Muscle of leg (tissue), 3 donors: ENCODE measurements at regions not wholly inside any gene's neighbourhood (a gene's known extent, or its start where the extent isn't known, plus 50 kb on each side); places are given as distances from the start of the nearest gene placed in this dataset.

Experiments
- DNase-seq: peaks from one replicate; pipeline ENCODE4 v3.0.0; 2013
- H3K27ac ChIP-seq: one replicate; pipeline ENCODE4 v1.5.1; 2013; ENCODE audit warnings: mild to moderate bottlenecking, low read length, control low read depth
- H3K27me3 ChIP-seq: one replicate; pipeline ENCODE4 v1.6.1; 2013; ENCODE audit warnings: low read length; ENCODE audit not compliant: control insufficient read depth, insufficient read depth
- H3K36me3 ChIP-seq: one replicate; pipeline ENCODE4 v1.6.1; 2013; ENCODE audit warnings: low read length; ENCODE audit not compliant: control insufficient read depth, insufficient read depth
- H3K4me1 ChIP-seq: one replicate; pipeline ENCODE4 v1.6.1; 2013; ENCODE audit warnings: low read length; ENCODE audit not compliant: control insufficient read depth, insufficient read depth
- H3K4me3 ChIP-seq: one replicate; pipeline ENCODE4 v1.5.1; 2013; ENCODE audit warnings: low read length, control low read depth
- H3K9me3 ChIP-seq: replicated peaks from 2 replicates; pipeline ENCODE4 v1.6.1; 2013; ENCODE audit warnings: low read depth, low read length; ENCODE audit not compliant: control insufficient read depth
- WGBS: methylation state at CpG from one replicate; pipeline ENCODE4 v1.1.5; 2013; ENCODE audit warnings: missing lambda C conversion rate; ENCODE audit not compliant: insufficient coverage; 5-methylcytosine and 5-hydroxymethylcytosine counted together

DNA sequence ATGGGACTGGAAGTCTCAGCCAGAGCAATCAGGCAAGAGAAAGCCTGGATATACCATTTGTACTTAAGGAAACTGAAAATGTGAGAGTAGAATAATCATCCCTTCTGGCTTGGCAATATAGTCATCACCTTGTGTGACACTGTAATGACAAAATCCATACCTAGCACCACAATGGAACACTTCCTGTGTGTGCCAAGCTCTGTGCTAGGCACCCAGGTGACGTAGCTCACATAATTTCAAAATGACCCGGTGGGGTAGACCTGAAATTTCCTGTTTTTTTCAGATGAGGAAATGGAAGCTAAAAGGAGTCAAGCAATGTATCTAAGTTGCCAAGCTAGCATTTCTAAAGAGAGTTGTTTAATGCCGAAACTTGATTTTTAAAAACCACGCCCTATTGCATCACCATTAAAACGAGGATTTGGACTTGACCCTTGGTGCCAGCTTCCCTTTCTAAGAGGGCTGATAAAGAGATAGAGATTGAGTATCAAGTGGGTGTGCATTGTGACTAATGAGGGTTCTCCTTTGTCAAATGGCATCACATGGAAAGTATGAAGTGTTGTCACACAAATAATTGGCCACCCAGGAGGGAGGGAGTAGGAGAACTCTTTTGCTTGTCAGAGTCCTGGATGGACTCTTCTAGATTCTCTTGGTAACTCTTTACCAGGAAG, 141.3 kb upstream of the PDZRN3 start:
- Histone ChIP-seq H3K27me3 (no peaks in the 10 kb centered on the region), H3K36me3 (no peaks in the 10 kb centered on the region), H3K27ac (peak overlapping the region; percentile 90), H3K4me3 (no peak overlapping the region), H3K4me1 (peaks cover 11% of the 10 kb centered on the region), H3K9me3 (peaks cover 3% of the 10 kb centered on the region)
- no CpG with 5 or more reads among the region's 5 CpGs for WGBS
- no peak for DNase-seq

DNA sequence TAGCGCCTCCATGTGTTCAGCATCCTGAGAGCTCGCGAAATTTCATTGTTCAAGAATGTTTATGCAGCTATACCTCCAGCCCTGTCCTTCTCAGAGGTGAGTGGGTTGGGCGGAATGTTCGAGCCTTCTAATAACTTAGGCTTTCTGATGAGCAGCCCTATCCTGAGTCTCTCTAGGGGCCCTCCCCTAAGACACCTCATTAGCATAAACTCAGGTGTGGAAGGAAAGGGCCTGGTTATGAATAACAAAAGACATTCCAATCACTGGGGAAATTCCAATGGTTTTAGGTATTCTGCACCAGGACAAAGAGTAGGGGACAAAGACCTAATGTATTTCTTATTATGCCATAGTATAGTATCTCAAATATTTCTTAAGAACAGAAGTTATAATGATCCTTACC, 138.1 kb upstream of the PDZRN3 start:
- DNase-seq: no peak
- Histone ChIP-seq H3K4me1 (peaks cover 14% of the 10 kb centered on the region), H3K4me3 (no peak overlapping the region), H3K9me3 (no peaks in the 10 kb centered on the region), H3K36me3 (no peaks in the 10 kb centered on the region), H3K27ac (no peak overlapping the region), H3K27me3 (no peaks in the 10 kb centered on the region)
- WGBS: no CpG with 5 or more reads among the region's 5 CpGs

GRCh38 chr3:73759297-73759711, 134.6 kb upstream of the PDZRN3 start:
- Histone ChIP-seq H3K4me1 (peaks cover 3% of the 10 kb centered on the region), H3K36me3 (no peaks in the 10 kb centered on the region), H3K9me3 (peaks cover 5% of the 10 kb centered on the region), H3K27me3 (no peaks in the 10 kb centered on the region), H3K27ac (peak overlapping the region; percentile 42), H3K4me3 (no peak overlapping the region)
- peak; percentile 96 for DNase-seq
- 22% methylated on average over 1 of the region's 3 CpGs for WGBS

DNA sequence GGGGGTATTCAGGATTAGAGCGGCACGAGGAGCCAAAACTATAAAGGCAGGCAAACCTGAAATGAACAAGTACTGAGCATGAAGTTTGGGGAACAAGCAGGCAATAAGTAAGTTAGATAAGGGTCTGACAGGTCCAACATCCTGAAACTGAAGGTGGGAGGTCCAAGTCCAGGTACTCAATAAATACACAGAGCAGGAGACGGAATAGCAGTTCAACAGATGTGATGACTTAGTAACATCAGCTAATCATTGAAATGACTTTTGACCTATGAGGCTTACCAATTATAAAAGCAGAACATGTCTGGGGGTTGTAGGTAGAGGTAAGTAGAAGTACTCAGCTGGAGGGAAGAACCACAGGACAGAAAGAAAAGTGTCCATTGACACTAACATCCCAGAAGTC, 132.8 kb upstream of the PDZRN3 start:
- WGBS: no CpG with 5 or more reads among the region's 3 CpGs
- no peak overlapping the region for H3K4me3 ChIP-seq
- peaks cover 6% of the 10 kb centered on the region for H3K4me1 ChIP-seq
- H3K9me3 ChIP-seq: peaks cover 5% of the 10 kb centered on the region
- H3K27me3 ChIP-seq: no peaks in the 10 kb centered on the region
- H3K27ac ChIP-seq: no peak overlapping the region
- no peak for DNase-seq
- H3K36me3 ChIP-seq: no peaks in the 10 kb centered on the region

- 86% methylated on average over 5 of the region's 6 CpGs for WGBS
- Histone ChIP-seq H3K4me1 (peaks cover 3% of the 10 kb centered on the region), H3K4me3 (no peak overlapping the region), H3K27ac (no peak overlapping the region), H3K36me3 (no peaks in the 10 kb centered on the region), H3K9me3 (peaks cover 5% of the 10 kb centered on the region), H3K27me3 (no peaks in the 10 kb centered on the region)
- DNase-seq: no peak
These were observed 129.2 kb upstream of the PDZRN3 start for GRCh38 chr3:73753985-73754384.

DNA sequence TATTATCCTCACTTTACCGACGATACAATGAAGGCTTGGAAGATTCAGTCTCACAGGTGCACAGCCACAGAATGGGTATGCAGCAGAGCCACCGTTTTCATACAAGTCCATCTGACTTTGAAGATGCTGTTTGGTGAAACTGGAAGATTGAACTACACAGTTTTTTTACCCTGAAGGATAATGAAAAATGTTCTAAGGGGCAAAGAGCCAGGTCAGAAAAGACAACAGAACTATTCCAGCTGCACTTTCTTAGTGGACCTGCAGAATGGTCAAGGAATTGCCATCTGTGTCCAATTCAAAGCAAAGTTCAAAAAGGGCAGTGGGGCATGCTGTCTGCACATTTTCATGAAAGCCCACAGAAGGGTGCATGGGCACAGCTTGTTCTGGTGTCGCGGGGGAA, 127.6 kb upstream of the PDZRN3 start:
- WGBS: 50% methylated on average over 3 of the region's 5 CpGs
- DNase-seq: peak; percentile 47
- no peaks in the 10 kb centered on the region for H3K27me3 ChIP-seq

DNA sequence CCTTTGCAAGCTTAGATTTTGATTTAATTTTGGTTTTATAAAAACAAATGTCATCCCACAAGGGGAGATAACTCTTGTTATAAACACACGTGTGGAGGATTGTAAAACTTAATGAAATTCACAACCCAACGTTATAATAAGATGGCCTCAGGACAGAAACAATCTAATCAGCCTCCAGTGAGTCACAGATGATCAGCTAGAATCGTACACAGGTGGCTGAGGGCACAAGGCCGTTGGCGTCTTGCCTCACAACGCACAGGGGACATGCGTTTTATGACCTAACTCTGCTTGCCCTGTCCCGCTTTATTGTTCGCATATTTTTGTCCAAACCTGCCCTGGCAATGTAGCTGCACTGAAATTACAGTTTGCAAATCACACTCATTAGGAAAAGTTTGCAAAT, 121.9 kb upstream of the PDZRN3 start:
- DNase-seq: peak; percentile 92
- no peaks in the 10 kb centered on the region for H3K9me3 ChIP-seq
- no peaks in the 10 kb centered on the region for H3K27me3 ChIP-seq
- H3K36me3 ChIP-seq: no peaks in the 10 kb centered on the region
- peaks cover 15% of the 10 kb centered on the region for H3K4me1 ChIP-seq
- peak overlapping the region; percentile 42 for H3K27ac ChIP-seq
- H3K4me3 ChIP-seq: no peak overlapping the region
- WGBS: 25% methylated on average over 7 of the region's 9 CpGs

More for the DNA sequence above, 127.6 kb upstream of the PDZRN3 start:
- no peak overlapping the region for H3K4me3 ChIP-seq
- H3K9me3 ChIP-seq: peaks cover 5% of the 10 kb centered on the region
- peaks cover 3% of the 10 kb centered on the region for H3K4me1 ChIP-seq
- H3K27ac ChIP-seq: no peak overlapping the region
- H3K36me3 ChIP-seq: no peaks in the 10 kb centered on the region

- H3K36me3 ChIP-seq: no peaks in the 10 kb centered on the region
- H3K27me3 ChIP-seq: no peaks in the 10 kb centered on the region
- H3K4me1 ChIP-seq: peaks cover 15% of the 10 kb centered on the region
- H3K9me3 ChIP-seq: no peaks in the 10 kb centered on the region
- H3K4me3 ChIP-seq: no peak overlapping the region
- H3K27ac ChIP-seq: peak overlapping the region; percentile 71
- WGBS: 12% methylated on average over 5 of the region's 9 CpGs
- peak; percentile 97 for DNase-seq
These were observed 120.9 kb upstream of the PDZRN3 start for GRCh38 chr3:73745526-73746191.

GRCh38 chr3:73743551-73743950, 118.8 kb upstream of the PDZRN3 start:
- Histone ChIP-seq H3K27me3 (no peaks in the 10 kb centered on the region), H3K4me3 (no peak overlapping the region), H3K36me3 (no peaks in the 10 kb centered on the region), H3K27ac (no peak overlapping the region), H3K4me1 (peaks cover 19% of the 10 kb centered on the region), H3K9me3 (no peaks in the 10 kb centered on the region)
- no CpG with 5 or more reads among the region's 4 CpGs for WGBS
- DNase-seq: peak; percentile 65

DNA sequence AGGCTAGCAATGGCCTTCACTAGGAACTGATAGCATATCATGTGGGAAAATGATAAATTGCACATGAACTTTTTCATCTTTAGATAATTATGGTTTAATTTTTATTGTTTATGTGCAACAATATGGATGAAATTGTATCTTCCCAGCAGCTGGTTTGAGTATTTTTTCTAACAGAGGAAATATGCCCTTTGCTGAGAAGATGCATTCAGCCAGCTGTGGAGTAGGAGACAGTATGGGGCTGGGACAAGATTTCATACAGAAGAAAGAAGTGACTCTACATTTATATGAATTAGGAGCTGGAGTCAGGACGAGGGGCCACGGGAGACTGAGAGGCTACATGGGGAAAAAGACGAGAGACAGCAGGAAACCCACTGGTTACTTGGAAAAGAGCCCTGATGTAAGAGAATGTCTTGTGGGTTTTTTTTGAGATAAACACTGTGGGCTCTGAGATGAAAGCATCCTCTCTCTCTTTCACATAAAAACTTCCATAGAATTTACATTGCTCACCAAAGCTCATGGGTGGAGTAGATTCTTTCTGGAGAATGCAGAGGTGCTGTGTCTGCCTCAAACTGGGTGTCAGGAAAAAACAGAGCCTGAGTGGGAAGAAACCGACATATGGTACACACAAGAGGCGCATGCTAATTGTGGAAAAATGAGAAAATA, 115.2 kb upstream of the PDZRN3 start:
- Histone ChIP-seq H3K4me1 (peaks cover 9% of the 10 kb centered on the region), H3K27ac (no peak overlapping the region), H3K27me3 (no peaks in the 10 kb centered on the region), H3K4me3 (no peak overlapping the region), H3K36me3 (no peaks in the 10 kb centered on the region), H3K9me3 (no peaks in the 10 kb centered on the region)
- WGBS: no CpG with 5 or more reads among the region's 5 CpGs
- no peak for DNase-seq
